ENCODE measurements at regions not wholly inside any gene's neighbourhood (a gene's known extent, or its start where the extent isn't known, plus 50 kb on each side); places are given as distances from the start of the nearest gene placed in this dataset.
"Not testable (repeated sequence)": the region's sequence is repeated elsewhere in the genome, so short reads cannot be mapped to it uniquely, and the experiment has no call there.

DNA sequence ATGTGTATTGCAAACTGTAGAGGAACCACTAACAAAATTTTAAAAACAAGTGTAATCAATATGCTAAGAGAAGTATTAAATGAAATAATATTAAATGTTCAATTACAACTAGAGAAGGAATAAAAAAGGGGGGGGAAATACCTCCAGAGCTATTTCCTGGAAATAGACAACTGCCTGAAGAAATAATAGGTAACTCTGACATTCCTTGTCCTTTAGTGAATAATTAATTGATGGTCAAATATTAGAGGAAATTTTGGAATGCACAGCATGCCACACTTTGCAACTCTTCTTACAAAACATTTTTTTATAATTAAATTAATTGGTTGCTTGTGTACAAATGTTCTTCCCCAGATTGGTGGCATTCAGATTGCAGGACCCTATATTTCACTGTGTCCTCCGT lies 342.6 kb upstream of the COL8A1 start:
- FAIRE-seq, result no peak

DNA sequence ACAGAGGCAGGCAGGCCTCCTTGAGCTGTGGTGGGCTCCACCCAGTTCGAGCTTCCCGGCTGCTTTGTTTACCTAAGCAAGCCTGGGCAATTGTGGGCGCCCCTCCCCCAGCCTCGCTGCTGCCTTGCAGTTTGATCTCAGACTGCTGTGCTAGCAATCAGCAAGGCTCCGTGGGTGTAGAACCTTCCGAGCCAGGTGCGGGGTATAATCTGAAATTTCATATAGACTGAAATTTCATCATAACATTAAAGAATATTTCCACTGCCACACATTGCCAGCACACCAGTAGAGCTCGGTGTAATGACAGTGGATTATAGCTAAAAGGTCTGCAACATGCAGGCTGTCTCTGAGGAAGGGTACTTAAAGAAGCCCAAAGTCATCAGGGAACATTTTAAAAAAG lies 344.3 kb upstream of the COL8A1 start:
- not testable (repeated sequence) for FAIRE-seq

DNA sequence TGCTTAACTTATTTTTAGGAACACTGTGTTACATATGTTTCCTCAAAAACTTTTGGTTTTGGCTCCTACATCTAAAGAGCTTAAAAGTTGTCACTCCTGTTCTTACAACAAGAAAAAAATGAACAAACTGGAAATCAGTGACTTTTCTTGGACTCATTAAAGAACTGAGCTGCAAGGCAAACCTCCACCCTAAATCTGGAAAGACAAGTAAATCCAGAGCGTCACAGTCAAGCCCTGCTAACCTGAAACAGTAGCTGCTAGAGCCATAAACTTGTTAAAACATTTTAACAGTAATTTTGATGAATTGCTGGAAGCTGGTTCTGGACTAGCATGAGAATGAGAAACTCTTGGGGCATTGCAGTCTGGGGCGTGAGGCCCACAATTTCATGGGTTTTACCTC lies 350.5 kb upstream of the COL8A1 start:
- no peak for FAIRE-seq

DNA sequence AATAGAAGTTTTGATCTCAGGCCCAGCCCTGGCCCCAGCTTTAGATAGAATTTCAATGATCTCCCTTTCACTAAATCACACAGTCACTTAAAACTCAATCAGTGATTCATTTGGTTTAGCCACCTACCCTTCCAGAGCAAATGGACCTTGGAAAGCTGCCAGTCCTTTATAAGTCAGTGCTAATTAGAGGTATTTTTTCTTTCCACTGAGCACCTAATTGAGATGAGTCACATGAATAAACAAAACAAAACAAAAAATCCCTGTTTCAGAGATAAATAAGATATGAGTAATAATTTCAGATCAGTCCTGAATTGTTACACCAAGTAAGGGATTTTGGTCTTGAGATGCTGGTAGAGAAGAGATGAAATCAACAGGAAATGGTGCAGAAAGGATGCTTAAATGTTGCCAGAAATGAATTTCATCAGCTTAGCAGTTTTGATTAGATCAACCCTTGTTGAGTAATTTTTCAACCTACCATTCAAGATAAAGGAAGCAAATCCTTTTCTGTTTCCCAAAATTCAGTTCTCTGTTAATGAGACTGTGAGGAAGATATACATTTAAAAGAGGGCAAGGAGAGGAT lies 352.0 kb upstream of the COL8A1 start:
- no peak for FAIRE-seq

DNA sequence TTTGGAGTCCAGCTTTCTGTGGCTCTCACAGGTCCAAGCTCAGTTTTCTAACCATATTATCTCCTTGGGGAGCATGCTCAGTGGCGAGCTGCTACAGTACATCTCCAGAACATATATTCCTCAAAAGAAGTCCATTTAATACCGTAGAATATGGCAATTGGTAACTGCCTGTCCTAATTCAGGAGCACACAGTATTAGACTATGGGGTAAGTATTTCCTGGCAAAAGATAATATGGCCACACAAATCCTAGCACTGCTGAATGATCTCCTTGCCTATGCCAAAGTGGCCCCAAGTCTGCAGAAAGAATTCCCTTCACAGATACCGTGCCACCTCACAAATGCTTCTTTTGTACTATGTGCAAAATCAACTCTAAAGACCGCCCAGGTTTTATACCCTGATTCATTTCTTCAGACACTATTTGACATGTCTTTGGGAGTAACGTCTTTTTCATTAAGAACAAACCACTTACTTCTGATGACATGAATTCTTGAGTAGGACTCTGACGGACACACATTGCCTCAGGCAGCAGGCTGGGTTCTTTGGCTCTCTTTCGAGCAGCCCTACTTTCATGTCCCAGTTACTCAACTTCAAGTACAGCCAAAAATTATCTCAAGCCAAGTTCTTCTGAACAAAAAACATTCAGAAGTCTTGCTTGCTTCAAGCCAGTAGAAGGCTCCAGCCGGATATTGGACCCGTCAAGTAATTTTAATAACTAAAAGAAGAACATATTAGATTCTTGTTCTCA lies 368.3 kb upstream of the DCBLD2 start:
- FAIRE-seq, result no peak

DNA sequence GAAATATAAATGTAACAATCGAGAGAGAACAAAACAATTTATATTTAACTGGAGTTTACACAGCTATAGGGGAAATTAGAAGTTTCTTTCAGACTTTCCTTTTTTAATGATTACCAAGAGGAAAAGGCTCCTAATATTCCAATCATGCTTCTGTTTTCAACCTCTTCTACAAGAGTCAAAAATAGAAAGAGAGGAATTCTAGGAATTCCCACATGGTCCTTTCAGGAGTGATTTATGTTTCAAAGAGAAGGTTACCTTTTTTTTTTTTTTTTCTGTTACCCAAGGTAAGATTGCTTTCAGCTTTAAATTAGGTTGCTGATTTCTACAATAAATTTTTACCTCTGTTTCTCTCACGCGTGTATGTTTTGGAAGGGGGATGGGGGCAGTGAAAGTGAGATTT lies 355.3 kb upstream of the DCBLD2 start:
- FAIRE-seq, result no peak

DNA sequence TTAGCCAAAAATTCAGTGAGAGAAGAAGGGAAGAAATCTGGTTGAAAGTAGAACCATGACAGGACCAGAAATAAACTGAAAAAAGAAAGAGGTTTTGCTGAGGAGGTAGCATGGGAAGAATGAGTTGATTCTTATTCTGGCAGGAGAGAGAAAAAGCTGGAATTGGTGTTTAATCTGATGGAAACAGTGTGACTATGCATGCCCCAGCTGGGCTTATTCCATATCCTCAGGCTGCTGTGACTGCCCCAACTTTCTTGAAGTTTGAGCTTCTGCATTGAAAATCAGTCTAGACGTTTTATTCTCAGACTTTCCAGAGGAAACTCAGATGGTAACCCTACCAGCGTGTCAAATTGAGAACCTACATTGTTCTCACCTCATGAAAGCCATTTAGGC lies 352.5 kb upstream of the DCBLD2 start:
- FAIRE-seq, result no peak

DNA sequence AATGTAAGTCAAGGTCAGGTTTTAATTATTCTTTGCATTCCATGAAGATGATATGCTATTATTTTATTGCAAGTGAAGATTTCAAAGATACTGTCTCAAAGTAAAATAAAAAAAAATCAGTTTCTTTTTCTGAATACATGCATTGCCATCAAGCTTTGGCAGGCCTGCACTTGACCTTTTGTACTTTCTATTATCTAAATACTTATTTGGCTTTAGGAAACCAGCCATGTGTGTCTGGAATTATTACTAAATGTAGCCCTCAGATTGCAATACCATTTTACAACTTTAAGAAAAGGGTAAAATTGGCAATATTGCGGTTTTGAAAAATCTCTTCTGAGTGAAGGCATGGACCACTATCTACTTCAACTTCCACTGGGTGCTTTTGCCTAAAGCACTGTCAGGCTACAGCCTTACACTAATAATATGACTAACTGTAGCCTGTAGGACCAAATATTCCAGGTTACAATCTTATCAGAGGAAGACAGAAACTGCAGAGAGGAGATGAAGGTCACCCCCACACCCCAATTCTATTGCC lies 349.4 kb upstream of the DCBLD2 start:
- FAIRE-seq, result no peak

DNA sequence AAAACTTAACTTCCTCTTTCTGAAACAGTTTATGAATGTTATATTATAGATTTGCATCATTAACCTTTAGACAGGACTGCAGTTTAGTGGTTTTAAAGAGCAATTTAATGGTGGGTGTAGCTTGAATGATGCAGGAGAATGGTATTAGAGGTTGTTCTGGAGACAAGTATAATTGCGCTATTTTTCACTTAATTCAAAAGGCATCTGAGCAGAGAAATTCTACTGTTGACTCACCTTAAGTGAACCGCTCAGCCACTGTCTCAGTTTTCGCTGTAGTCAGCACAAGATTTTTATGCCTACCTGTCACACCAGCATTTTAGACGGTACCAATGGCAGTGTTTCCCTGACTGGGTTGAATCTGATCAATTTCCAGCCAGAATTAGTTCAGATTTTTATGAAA lies 348.8 kb upstream of the DCBLD2 start:
- FAIRE-seq, result no peak

DNA sequence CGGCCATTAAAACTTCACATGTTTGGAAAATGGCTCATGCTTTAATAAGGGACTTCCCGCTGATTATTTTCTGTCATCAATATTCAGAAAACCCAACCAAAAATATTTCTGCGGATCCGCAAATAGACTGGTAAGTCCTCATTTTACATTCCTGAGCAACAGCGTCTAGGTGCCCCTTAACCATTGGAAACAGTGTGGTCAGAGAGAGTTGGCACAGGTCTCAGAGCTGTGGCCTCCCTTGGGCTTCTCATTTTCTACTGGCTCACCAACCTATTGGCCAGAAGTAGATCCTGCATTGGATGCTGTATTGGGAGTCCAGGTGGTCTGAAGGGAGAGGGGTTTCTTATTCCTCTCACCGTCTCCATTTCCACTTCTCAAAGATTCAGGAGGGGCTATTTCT lies 348.1 kb upstream of the DCBLD2 start:
- no peak for FAIRE-seq

DNA sequence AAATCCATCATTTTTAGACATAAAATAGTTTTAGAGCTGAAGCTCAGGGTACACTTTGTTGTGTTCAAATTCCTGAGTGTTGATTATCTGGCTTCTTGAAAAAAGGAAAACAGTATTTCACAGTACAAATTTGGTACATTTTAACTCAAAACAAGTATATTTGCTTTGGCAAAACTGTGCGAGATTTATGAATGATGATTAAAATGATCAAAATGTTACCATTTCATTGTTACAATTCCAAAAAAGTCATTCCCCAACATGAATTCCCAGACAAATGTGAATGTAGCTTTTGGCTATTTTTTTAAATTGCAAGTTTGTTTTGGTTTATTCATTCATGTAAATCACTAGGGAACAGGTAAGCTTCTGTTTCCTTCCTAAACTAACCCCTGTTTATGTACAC lies 347.4 kb upstream of the DCBLD2 start:
- FAIRE-seq, result peak; percentile 31

DNA sequence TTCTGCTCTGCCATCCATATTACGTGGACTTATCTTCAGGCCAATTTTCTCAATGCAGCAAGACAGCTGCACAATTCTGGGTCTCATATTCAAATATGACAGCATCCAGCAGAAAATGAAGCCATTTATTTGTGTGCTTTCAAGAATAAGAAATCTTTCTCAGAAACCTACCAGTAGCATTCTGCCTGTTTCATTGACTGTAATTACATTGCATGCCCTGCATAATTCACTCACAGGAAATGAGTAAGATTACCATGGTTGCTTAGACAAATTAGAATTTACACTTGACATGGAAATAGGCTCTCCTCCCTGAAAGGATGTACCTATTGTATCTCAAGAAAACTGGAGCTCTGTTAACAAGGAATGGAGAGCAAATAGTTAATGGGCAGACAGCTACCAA lies 346.6 kb upstream of the DCBLD2 start:
- FAIRE-seq, result no peak

DNA sequence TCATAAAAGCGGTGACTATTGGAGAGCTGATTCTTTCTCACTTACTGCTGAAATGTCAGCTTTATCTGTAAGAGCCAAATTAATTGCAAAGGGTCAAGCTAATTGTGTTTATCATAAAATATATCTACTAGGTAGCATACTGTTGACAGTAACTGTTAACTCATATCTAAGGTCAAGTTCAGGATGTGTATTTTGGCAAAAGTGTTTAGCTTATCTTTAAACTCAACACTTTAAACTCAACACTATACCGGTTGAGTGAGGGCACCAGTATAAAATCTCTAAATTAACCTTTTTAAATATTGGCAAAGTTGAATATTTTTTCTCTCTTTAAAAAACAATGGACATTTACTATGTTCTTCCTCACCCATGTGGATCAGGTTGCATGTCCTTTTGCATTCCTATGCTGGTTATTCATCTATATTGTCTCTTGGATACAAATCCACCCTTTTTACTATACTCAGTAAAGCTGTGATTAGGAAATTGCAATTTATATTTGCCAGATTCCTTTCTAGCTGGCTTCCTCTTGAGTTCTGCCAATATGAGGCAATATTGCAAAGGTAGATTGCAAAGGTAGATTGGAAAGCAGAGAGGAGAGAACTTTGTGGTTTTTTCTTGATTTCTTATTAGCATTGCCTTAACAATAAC lies 344.6 kb upstream of the DCBLD2 start:
- no peak for FAIRE-seq

DNA sequence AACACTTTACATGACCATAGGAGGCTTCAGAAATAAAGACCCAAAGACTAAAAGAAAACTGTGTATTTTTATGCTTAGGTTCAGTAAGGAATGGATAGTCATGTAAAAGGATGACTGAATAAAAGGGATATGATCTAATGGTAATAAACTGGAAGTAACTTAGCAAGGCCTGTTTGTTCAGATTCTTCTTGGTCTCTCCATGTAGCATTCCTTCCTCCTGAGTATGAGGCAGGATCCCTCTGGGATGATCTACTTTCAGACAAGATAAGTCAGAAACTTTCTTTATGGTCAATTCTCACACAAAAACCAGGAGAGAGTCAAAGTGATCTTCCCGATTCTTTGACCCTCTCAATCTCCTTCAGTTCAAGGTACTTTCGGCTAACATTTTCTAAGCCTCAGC lies 340.8 kb upstream of the DCBLD2 start:
- FAIRE-seq, result no peak

DNA sequence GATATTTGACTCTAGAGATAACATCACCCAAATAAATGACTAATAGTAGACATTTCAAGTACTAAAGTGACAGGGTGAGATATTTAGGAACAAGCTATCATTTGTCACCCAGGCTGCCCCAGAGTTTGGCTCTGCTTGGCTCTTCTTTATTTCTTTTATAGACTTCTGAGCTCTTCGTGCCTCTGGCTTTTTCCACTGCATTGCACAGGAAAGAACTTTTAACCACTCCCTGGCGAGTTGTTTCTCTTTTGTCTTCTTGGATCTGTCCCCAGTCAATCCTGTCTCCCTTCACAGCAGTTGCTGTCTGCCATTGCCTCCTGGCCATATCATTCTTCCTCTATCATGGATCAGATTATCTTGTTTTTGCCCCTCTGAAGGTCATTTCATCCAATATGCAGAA lies 339.2 kb upstream of the DCBLD2 start:
- no peak for FAIRE-seq

DNA sequence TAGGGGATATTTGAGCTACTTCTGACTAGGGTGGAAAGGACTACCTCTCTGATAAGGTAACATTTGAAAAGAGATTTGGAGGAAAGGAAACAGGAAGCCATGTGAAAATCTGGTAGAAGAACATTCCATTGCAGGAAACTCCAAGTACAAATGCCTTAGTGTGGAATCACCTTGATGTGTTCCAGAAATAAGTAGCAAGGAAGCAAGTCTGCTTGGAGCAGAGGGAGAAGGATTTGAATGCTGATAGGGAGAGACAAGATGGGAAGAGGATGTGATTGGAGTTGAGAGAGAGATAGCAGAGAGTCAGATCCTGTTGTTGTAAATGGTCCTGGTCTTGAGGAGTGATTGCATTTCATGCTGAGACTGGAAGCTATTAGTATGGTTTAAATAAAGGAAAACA lies 335.1 kb upstream of the DCBLD2 start:
- no peak for FAIRE-seq

DNA sequence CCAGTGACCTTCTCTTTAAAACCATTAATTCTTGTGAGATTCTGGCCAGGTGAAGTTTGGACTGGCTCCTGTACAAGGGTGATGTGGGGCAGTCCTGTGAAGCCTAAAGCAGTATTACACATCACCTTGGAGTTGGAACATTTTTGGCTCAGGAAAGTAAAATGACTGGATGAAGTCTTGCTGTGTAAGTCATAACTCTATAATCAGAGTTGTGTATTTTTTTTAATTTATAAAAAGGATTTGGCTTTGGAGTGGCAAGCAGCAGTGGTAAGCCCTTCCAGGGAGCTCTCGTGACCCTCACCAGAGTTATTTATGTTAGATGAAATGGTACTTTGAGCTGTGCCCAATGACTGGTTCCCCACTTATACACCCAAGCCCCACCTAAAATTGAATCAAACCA lies 331.2 kb upstream of the DCBLD2 start:
- FAIRE-seq, result no peak

DNA sequence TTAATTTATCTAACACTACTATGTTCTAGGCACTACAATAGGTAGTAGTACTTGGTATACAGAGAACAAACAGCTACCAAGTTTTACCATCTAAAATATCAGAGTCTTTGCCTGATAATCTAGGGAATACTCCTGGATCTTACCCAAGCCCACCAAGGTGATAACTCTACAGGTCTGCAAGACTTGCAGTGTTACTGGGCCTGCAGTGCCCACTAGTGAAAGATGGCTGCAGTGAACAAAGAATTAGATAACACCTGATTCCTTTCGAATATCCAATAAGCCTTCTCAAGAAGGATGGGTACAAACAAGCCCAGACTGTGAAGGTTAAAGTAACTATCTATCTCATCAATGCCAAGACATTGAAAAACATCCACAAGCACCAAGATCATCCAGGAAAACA lies 317.0 kb upstream of the DCBLD2 start:
- FAIRE-seq, result no peak

DNA sequence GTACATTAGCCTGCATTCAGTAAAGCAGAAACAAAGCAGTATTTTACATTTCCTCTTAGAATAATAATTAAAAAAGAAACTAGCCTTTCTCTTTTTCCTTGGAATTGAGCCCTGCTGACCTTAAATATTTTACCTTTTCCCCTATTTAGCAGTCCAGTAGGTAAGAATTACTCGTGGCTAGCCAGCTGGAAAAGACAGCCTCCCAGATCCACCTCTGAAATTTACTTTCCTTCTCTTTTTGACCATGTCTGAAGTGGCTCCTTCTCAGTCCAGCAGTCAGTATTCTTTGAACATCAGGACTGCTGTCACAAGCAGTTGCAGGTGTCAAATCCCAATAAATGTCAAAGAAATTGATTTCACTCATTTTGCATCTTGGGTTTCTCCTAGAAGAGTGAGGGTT lies 311.5 kb upstream of the DCBLD2 start:
- FAIRE-seq, result no peak

DNA sequence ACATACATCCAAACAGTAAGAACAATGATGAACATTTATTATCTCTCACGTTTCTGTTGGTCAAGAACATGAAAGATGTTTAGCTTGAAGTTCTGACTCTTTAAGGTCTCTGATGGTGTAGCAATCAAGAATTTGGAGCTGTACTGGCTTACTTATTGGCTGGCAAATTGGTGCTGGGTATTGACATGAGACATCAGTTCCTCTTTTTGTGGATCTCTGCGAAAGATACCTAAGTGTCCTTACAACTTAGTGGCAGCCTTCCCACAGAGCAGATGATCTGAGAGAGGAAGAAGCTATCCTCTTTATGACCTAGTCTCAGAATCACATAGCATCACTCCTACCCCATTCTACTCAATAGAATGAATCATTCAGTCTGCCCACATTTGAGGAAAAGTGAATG lies 309.8 kb upstream of the DCBLD2 start:
- no peak for FAIRE-seq

DNA sequence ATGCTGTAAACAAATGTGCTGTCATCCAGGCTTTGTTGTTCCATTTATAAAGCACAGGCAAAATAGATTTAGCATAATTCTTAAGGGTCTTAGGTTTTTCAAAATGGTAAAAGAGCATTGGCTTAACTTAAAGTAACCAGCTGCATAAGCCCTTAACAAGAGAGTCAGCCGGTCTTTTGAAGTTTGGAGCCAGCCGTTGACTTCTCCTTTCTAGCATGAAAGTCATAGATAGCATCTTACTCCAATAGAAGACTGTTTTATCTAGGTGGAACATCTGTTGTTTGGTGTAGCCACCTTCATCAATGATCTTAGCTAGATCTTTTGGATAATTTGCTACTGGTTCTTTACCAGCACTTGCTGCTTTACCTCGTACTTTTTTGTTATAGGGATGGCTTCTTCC lies 297.5 kb upstream of the DCBLD2 start:
- FAIRE-seq, result no peak

DNA sequence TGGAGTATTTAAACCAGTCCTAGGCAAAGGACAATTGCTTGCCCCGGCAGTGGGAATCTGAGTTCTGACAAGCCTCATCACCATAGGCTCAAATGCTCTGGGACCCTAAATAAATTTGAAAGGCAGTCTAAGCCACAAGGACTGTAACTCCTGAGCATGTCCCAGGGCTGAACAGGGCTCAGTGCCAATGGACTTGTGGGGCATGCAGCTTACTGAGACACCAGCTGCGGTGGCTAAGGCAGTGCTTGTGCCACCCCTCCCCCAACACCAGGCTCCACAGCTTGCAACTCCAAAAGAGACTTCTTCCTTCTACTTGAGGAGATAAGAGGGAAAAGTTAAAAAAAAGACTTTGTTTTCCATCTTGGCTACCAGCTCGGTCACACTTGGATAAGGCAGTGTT lies 289.7 kb upstream of the DCBLD2 start:
- FAIRE-seq, result no peak

DNA sequence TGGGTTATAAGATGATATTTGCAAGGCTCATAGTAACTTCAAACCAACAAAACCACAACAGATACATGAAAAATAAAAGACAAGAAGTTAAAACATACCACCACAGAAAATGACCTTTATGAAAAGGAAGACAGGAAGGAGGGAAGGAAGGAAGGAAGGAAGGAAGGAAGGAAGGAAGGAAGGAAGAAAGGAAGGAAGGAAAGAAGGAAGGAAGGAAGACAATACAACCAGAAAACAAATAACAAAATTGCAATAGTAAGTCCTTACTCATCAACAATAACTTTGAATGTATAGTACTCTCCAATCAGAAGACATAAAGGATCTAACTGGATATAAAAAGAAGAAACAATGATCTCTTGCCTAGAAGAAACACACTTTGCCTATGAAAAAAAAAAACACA lies 287.4 kb upstream of the DCBLD2 start:
- FAIRE-seq, result no peak

DNA sequence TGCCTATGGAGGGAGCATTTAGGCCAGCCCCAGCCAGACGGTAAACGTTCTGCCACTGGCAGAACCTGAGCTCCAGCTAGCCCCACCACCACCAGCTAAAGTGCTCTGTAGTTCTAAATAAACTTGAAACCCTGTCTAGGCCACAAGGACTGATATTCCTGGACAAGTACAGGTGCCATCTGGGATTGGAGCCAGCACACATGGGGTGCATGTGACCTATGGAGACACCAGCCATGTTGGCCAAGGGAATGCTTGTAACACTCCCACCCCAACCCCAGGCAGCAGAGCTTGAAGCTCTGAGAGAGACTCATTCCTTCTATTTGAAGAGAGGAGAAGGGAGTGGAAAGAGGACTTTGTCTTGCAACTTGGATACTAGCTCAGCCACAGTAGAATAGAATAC lies 284.5 kb upstream of the DCBLD2 start:
- no peak for FAIRE-seq
